ENCODE measurements at regions not wholly inside any gene's neighbourhood (a gene's known extent, or its start where the extent isn't known, plus 50 kb on each side); places are given as distances from the start of the nearest gene placed in this dataset.
A peak's percentile ranks its signal among the peaks of the same experiment; 100 is the strongest.
"Not testable (repeated sequence)": the region's sequence is repeated elsewhere in the genome, so short reads cannot be mapped to it uniquely, and the experiment has no call there.

- DNase-seq: peak; percentile 19
These were observed 255.1 kb downstream of the MAP2K6 start for GRCh38 chr17:69669441-69670178.

GRCh38 chr17:69672924-69673323 lies 258.4 kb downstream of the MAP2K6 start:
- DNase-seq: no peak

GRCh38 chr17:69677130-69677529 lies 262.6 kb downstream of the MAP2K6 start:
- no peak for DNase-seq

GRCh38 chr17:69678206-69678605 lies 263.7 kb downstream of the MAP2K6 start:
- no peak for DNase-seq

- no peak for DNase-seq
These were observed 265.3 kb downstream of the MAP2K6 start for GRCh38 chr17:69679829-69680228.

GRCh38 chr17:69684251-69684650 lies 269.8 kb downstream of the MAP2K6 start:
- no peak for DNase-seq

GRCh38 chr17:69685150-69685549 lies 270.7 kb downstream of the MAP2K6 start:
- DNase-seq: not testable (repeated sequence)

GRCh38 chr17:69690531-69690930 lies 276.0 kb downstream of the MAP2K6 start:
- DNase-seq: no peak

- DNase-seq: no peak
These were observed 277.7 kb downstream of the MAP2K6 start for GRCh38 chr17:69692171-69692570.

- no peak for DNase-seq
These were observed 281.1 kb downstream of the MAP2K6 start for GRCh38 chr17:69695646-69696045.

GRCh38 chr17:69696650-69697049 lies 282.2 kb downstream of the MAP2K6 start:
- DNase-seq: peak; percentile 61

- not testable (repeated sequence) for DNase-seq
These were observed 283.9 kb downstream of the MAP2K6 start for GRCh38 chr17:69698352-69698751.

- no peak for DNase-seq
These were observed 287.6 kb downstream of the MAP2K6 start for GRCh38 chr17:69702078-69702477.

- no peak for DNase-seq
These were observed 289.3 kb downstream of the MAP2K6 start for GRCh38 chr17:69703751-69704150.

- DNase-seq: no peak
These were observed 290.4 kb downstream of the MAP2K6 start for GRCh38 chr17:69704935-69705334.

GRCh38 chr17:69706127-69706526 lies 291.6 kb downstream of the MAP2K6 start:
- no peak for DNase-seq

- DNase-seq: no peak
These were observed 294.9 kb downstream of the MAP2K6 start for GRCh38 chr17:69709441-69709840.

- DNase-seq: no peak
These were observed 296.4 kb downstream of the MAP2K6 start for GRCh38 chr17:69710926-69711325.

- DNase-seq: no peak
These were observed 297.0 kb downstream of the MAP2K6 start for GRCh38 chr17:69711541-69711940.

GRCh38 chr17:69712801-69713311 lies 298.4 kb downstream of the MAP2K6 start:
- DNase-seq: no peak

GRCh38 chr17:69713815-69714214 lies 299.3 kb downstream of the MAP2K6 start:
- no peak for DNase-seq

GRCh38 chr17:69714669-69715068 lies 300.2 kb downstream of the MAP2K6 start:
- no peak for DNase-seq

GRCh38 chr17:69715656-69716055 lies 301.2 kb downstream of the MAP2K6 start:
- no peak for DNase-seq

- no peak for DNase-seq
These were observed 302.1 kb downstream of the MAP2K6 start for GRCh38 chr17:69716556-69716955.
